ENCODE measurements at regions not wholly inside any gene's neighbourhood (a gene's known extent, or its start where the extent isn't known, plus 50 kb on each side); places are given as distances from the start of the nearest gene placed in this dataset.
A peak's percentile ranks its signal among the peaks of the same experiment; 100 is the strongest.

DNA sequence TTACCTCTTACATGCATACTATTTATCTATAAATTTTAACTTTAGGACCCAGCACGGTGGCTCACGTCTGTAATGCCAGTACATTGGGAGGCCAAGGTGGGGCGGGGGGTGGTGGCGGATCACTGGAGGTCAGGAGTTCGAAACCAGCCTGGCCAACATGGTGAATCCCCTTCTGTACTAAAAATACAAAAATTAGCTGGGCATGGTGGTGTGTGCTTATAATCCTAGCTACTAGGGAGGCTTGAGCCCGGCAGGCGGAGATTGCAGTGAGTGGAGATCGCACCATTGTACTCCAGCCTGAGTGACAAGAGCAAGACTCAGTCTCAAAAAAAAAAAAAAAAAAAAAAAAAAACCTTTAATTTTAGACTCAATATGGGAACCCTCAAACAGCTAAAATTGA is 1582.6 kb upstream of the NUDT12 start:
- no peak for DNase-seq (ENCODE audit: low read depth)
- TF ChIP-seq, protein P1, sequence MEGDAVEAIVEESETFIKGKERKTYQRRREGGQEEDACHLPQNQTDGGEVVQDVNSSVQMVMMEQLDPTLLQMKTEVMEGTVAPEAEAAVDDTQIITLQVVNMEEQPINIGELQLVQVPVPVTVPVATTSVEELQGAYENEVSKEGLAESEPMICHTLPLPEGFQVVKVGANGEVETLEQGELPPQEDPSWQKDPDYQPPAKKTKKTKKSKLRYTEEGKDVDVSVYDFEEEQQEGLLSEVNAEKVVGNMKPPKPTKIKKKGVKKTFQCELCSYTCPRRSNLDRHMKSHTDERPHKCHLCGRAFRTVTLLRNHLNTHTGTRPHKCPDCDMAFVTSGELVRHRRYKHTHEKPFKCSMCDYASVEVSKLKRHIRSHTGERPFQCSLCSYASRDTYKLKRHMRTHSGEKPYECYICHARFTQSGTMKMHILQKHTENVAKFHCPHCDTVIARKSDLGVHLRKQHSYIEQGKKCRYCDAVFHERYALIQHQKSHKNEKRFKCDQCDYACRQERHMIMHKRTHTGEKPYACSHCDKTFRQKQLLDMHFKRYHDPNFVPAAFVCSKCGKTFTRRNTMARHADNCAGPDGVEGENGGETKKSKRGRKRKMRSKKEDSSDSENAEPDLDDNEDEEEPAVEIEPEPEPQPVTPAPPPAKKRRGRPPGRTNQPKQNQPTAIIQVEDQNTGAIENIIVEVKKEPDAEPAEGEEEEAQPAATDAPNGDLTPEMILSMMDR (conservative IDR thresholded peaks at IDR 0.05; ENCODE audit: low read depth, low read length), result no peak

DNA sequence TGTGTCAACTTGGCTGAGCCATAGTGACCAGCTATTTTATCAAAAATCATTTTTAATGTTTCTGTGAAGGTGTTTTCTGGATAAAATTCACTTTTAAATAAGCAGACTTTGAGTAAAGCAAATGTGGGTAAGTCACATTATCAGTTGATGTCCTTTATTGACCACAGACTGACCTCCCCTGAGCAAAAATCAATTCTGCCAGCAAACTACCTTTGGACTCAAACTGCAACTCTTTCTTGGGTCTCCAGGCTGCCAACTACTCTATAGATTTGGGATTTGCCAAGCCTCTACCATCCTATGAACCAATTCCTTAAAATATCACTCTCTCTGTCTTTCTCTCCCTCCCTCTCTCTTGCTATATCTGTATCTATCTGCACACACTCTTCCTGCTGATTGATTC is 1571.7 kb upstream of the NUDT12 start:
- DNase-seq (ENCODE audit: low read depth), result no peak
- H3K4me3 ChIP-seq (ENCODE audit: low read depth, low read length), result no peak overlapping the region
- TF ChIP-seq, protein P1 (conservative IDR thresholded peaks at IDR 0.05; ENCODE audit: low read depth, low read length), result no peak

More for the DNA sequence above, 1582.6 kb upstream of the NUDT12 start:
- no peak overlapping the region for H3K4me3 ChIP-seq (ENCODE audit: low read depth, low read length)

DNA sequence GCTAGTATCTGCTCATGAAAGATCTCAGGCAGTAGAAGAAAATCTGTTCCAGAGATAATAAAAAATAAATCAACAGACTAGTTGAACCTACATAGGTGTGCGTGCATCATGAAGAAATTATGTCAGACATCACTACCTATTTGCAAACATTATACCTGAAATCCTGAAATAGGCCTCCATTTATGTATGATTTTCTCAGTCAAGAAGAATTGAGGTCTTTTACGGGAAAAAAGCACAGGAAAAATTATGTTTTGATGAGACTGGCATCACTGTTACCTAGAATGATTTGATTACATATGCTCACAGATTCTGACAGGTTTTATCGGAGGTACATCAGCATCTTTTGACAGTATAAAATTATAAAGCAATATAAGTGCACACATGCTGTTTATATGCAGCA is 1570.5 kb upstream of the NUDT12 start:
- no peak for DNase-seq (ENCODE audit: low read depth)
- H3K4me3 ChIP-seq (ENCODE audit: low read depth, low read length), result no peak overlapping the region
- TF ChIP-seq, protein P1 (conservative IDR thresholded peaks at IDR 0.05; ENCODE audit: low read depth, low read length), result no peak

DNA sequence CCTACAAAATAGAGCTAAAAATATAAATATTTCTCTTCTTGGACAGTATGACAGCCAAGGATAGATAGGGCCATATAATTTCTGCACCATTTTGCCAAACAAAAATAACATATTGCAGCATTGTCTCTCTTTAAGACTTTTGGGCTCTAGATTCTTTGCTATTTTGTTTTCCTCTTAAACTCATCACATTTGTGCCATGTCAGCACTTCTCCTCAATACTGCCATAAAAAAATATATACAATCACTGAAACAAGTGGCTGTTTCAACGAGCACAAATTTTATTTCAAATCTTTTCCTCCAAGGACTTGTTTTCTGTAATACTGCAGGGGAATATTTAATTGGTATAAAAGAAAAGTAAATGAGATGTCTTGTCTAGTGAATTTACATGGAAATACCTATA is 1570.0 kb upstream of the NUDT12 start:
- DNase-seq (ENCODE audit: low read depth), result no peak
- H3K4me3 ChIP-seq (ENCODE audit: low read depth, low read length), result no peak overlapping the region
- TF ChIP-seq, protein P1 (conservative IDR thresholded peaks at IDR 0.05; ENCODE audit: low read depth, low read length), result no peak

DNA sequence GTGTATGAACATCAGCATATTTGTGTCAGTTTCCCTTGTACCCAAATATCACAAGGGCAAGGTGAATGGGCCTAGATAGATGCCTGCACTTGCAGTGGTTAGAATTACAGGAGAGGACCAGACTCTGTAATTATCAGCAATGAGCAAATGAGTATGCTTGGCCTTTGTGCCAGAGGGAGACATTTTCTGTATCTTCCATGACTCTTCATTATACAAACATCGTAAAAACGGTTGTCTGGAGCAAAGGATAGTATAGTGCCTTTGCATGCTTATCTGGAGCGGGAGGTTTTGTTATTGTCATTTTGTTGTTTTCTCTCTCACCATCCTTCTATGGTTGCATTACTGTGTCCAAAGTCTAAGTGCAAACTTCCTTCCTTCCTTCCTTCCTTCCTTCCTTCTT is 1568.5 kb upstream of the NUDT12 start:
- no peak overlapping the region for H3K4me3 ChIP-seq (ENCODE audit: low read depth, low read length)
- TF ChIP-seq, protein P1 (conservative IDR thresholded peaks at IDR 0.05; ENCODE audit: low read depth, low read length), result no peak
- no peak for DNase-seq (ENCODE audit: low read depth)

DNA sequence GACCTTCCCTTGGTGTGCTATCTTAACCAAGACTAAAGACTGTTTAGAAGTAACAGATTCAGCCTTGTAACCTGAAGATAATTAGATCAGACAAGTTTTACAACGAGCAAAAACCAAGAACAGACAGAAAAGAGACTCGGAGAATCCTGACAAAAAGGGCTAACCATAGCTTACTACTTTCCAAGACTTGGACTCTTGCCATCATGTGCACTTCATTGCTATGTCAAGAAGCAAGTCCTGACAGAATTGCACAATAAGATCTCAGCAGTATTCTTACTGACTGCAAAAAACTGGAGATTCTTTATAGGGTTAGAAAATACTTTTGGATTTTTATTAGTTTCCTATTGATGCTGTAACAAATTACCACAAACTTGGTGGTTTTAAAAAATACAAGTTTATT is 1539.0 kb upstream of the NUDT12 start:
- DNase-seq (ENCODE audit: low read depth), result peak; percentile 74
- TF ChIP-seq, protein P1 (conservative IDR thresholded peaks at IDR 0.05; ENCODE audit: low read depth, low read length), result no peak

DNA sequence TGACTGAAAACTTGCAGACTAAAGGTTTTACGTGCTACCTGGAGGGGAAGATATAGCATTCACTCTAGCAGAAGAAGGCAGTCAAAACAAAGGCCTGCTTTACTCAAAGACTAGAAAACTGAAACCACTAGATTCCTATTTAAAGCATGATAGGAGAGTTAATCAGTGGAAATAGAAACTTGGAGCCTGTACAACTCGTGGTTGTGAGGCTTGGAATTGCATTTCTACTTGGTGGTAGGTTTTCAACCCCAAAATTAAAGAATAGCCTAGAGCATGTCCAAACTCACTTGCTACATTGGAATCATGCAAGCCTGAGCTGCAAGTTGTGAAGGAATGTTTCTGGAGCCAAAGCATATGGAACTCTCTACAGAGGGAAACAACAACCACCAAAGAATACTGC is 1526.4 kb upstream of the NUDT12 start:
- no peak overlapping the region for H3K4me3 ChIP-seq (ENCODE audit: low read depth, low read length)
- peak; percentile 2 for DNase-seq (ENCODE audit: low read depth)
- TF ChIP-seq, protein P1 (conservative IDR thresholded peaks at IDR 0.05; ENCODE audit: low read depth, low read length), result no peak

More for the DNA sequence above, 1539.0 kb upstream of the NUDT12 start:
- no peak overlapping the region for H3K4me3 ChIP-seq (ENCODE audit: low read depth, low read length)

Data from choroid plexus epithelial cell (primary cell).